OCI-LY3 (cell line): ENCODE measurements at regions not wholly inside any gene's neighbourhood (a gene's known extent, or its start where the extent isn't known, plus 50 kb on each side); places are given as distances from the start of the nearest gene placed in this dataset.

Experiments used
- EZH2phosphoT487 ChIP-seq: fragments of 200-600 bp; shearing (Covaris generic); IDR thresholded peaks from 2 replicates; pipeline ENCODE4 v1.6.1; 2018; ENCODE audit warnings: antibody characterized with exemption, mixed run types, low read depth
- TF ChIP-seq, protein P1 (sequence below): fragments of 200-600, 300-600 bp; sonication (generic); IDR thresholded peaks from 2 replicates; pipeline ENCODE4 v1.5.1; 2014; ENCODE audit warnings: antibody characterized with exemption, low read length, low read depth

DNA sequence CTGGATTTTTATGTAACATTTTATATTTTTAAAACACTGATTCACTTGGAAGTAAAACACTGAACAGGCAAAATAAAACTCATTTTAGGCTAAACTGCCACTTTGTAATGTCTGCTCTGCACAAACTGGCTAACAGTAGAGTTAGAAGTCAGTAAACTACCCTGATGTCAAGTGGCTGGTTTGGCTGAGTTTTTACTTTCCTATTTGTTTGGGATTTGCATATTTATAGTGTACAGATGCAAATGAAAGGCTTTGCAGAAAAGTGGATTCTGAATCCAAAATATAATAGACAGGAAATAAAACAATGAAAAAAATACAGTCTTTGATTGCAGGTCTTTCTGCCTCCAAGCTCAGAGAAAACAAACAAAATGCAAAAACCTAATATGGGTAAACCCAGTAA, 213.1 kb downstream of the CDH26 start:
- TF ChIP-seq, protein P1, sequence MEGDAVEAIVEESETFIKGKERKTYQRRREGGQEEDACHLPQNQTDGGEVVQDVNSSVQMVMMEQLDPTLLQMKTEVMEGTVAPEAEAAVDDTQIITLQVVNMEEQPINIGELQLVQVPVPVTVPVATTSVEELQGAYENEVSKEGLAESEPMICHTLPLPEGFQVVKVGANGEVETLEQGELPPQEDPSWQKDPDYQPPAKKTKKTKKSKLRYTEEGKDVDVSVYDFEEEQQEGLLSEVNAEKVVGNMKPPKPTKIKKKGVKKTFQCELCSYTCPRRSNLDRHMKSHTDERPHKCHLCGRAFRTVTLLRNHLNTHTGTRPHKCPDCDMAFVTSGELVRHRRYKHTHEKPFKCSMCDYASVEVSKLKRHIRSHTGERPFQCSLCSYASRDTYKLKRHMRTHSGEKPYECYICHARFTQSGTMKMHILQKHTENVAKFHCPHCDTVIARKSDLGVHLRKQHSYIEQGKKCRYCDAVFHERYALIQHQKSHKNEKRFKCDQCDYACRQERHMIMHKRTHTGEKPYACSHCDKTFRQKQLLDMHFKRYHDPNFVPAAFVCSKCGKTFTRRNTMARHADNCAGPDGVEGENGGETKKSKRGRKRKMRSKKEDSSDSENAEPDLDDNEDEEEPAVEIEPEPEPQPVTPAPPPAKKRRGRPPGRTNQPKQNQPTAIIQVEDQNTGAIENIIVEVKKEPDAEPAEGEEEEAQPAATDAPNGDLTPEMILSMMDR = no peak
- TF ChIP-seq EZH2phosphoT487 = no peak
